ENCODE measurements at regions not wholly inside any gene's neighbourhood (a gene's known extent, or its start where the extent isn't known, plus 50 kb on each side); places are given as distances from the start of the nearest gene placed in this dataset.

GRCh38 chr5:124280079-124280478 lies 466.4 kb downstream of the ZNF608 start:
- no peak overlapping the region for H2AFZ ChIP-seq (ENCODE audit: low read depth, low read length, poor library complexity, severe bottlenecking)
- ChIA-PET POLR2A (no interaction called here), RAD21 (ENCODE audit: low non-redundant PET in 1 of 2, low total read pairs in 2 of 2, uncharacterized antibody in 2 of 2, unreplicated experiment in 2 of 2) (no interaction called here), CTCF (no interaction called here)
- no peaks in the 10 kb centered on the region for H3K9me2 ChIP-seq (ENCODE audit: insufficient read depth)
- no peak for DNase-seq (ENCODE audit: low read depth, low spot score)
- H4K20me1 ChIP-seq (ENCODE audit: insufficient read depth), result no peaks in the 10 kb centered on the region
- H3K9me3 ChIP-seq (ENCODE audit: control insufficient read depth in 1 of 2, insufficient read depth in 1 of 2, low read depth in 1 of 2, low read length in 2 of 2), result no peaks in the 10 kb centered on the region
- intact Hi-C loops (cut with micrococcal nuclease), result no loop called here
- TF ChIP-seq YY1 (IDR thresholded peaks at IDR 0.05; ENCODE audit: extremely low read depth, insufficient replicate concordance, low read depth, low read length) (no peak), TCF7L2 (IDR thresholded peaks at IDR 0.05; ENCODE audit: borderline replicate concordance, extremely low read depth, insufficient read depth, insufficient read length) (no peak), FOSL1 (IDR thresholded peaks at IDR 0.05; ENCODE audit: low read depth) (no peak), RAD21 (IDR thresholded peaks at IDR 0.05; ENCODE audit: low read depth) (no peak)
- TF ChIP-seq, protein P1, sequence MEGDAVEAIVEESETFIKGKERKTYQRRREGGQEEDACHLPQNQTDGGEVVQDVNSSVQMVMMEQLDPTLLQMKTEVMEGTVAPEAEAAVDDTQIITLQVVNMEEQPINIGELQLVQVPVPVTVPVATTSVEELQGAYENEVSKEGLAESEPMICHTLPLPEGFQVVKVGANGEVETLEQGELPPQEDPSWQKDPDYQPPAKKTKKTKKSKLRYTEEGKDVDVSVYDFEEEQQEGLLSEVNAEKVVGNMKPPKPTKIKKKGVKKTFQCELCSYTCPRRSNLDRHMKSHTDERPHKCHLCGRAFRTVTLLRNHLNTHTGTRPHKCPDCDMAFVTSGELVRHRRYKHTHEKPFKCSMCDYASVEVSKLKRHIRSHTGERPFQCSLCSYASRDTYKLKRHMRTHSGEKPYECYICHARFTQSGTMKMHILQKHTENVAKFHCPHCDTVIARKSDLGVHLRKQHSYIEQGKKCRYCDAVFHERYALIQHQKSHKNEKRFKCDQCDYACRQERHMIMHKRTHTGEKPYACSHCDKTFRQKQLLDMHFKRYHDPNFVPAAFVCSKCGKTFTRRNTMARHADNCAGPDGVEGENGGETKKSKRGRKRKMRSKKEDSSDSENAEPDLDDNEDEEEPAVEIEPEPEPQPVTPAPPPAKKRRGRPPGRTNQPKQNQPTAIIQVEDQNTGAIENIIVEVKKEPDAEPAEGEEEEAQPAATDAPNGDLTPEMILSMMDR (IDR thresholded peaks at IDR 0.05 in 2 of 3, conservative IDR thresholded peaks at IDR 0.05 in 1 of 3; ENCODE audit: borderline replicate concordance in 1 of 3, insufficient read depth in 1 of 3, low read depth in 2 of 3, low read length in 2 of 3), result no peak
- no peaks in the 10 kb centered on the region for H3K36me3 ChIP-seq (ENCODE audit: control insufficient read depth in 1 of 2, insufficient read depth in 2 of 2, low read length in 2 of 2)
- no peak overlapping the region for H3K9ac ChIP-seq (ENCODE audit: low read length)
- no peak overlapping the region for H3K4me3 ChIP-seq (replicated peaks in 1 of 2; ENCODE audit: low read depth in 1 of 2, low read length in 2 of 2)
- H3K27ac ChIP-seq (ENCODE audit: low read depth, low read length), result no peak overlapping the region
- no peak for ATAC-seq
- no peaks in the 10 kb centered on the region for H3K4me1 ChIP-seq (ENCODE audit: control insufficient read depth in 1 of 2, insufficient read depth in 2 of 2, low read length in 2 of 2)
- BruUV-seq (replicated peaks), result no TSS peak
- H3K4me2 ChIP-seq (ENCODE audit: low read length), result no peak overlapping the region
- no peaks in the 10 kb centered on the region for H3K27me3 ChIP-seq (ENCODE audit: insufficient read depth, low read length)
- no peaks in the 10 kb centered on the region for H3K79me2 ChIP-seq (ENCODE audit: insufficient read depth, low read length)

GRCh38 chr5:124279146-124279876 lies 467.1 kb downstream of the ZNF608 start:
- DNase-seq (ENCODE audit: low read depth, low spot score) (no peak), ATAC-seq (no peak)
- no peak overlapping the region for H3K9ac ChIP-seq (ENCODE audit: low read length)
- H3K4me1 ChIP-seq (ENCODE audit: control insufficient read depth in 1 of 2, insufficient read depth in 2 of 2, low read length in 2 of 2), result no peaks in the 10 kb centered on the region
- H3K9me2 ChIP-seq (ENCODE audit: insufficient read depth), result no peaks in the 10 kb centered on the region
- no peaks in the 10 kb centered on the region for H3K9me3 ChIP-seq (ENCODE audit: control insufficient read depth in 1 of 2, insufficient read depth in 1 of 2, low read depth in 1 of 2, low read length in 2 of 2)
- no peak overlapping the region for H3K27ac ChIP-seq (ENCODE audit: low read depth, low read length)
- no peaks in the 10 kb centered on the region for H3K36me3 ChIP-seq (ENCODE audit: control insufficient read depth in 1 of 2, insufficient read depth in 2 of 2, low read length in 2 of 2)
- no peaks in the 10 kb centered on the region for H4K20me1 ChIP-seq (ENCODE audit: insufficient read depth)
- CTCF ChIA-PET, result no interaction called here
- RAD21 ChIA-PET (ENCODE audit: low non-redundant PET in 1 of 2, low total read pairs in 2 of 2, uncharacterized antibody in 2 of 2, unreplicated experiment in 2 of 2), result no interaction called here
- H3K4me3 ChIP-seq (replicated peaks in 1 of 2; ENCODE audit: low read depth in 1 of 2, low read length in 2 of 2), result no peak overlapping the region
- intact Hi-C loops (cut with micrococcal nuclease), result no loop called here
- POLR2A ChIA-PET, result no interaction called here
- H3K27me3 ChIP-seq (ENCODE audit: insufficient read depth, low read length), result no peaks in the 10 kb centered on the region
- no TSS peak for BruUV-seq (replicated peaks)
- no peak overlapping the region for H3K4me2 ChIP-seq (ENCODE audit: low read length)
- no peak overlapping the region for H2AFZ ChIP-seq (ENCODE audit: low read depth, low read length, poor library complexity, severe bottlenecking)
- H3K79me2 ChIP-seq (ENCODE audit: insufficient read depth, low read length), result no peaks in the 10 kb centered on the region
- TF ChIP-seq ATF3 (IDR thresholded peaks at IDR 0.05) (no peak), ZNF274 (IDR thresholded peaks at IDR 0.05; ENCODE audit: low read depth, low read length) (no peak), JUND (IDR thresholded peaks at IDR 0.05) (no peak), REST (IDR thresholded peaks at IDR 0.05; ENCODE audit: low read depth) (no peak), SRF (IDR thresholded peaks at IDR 0.05; ENCODE audit: low read depth) (no peak), FOSL1 (IDR thresholded peaks at IDR 0.05; ENCODE audit: low read depth) (no peak)
- TF ChIP-seq, protein P2, sequence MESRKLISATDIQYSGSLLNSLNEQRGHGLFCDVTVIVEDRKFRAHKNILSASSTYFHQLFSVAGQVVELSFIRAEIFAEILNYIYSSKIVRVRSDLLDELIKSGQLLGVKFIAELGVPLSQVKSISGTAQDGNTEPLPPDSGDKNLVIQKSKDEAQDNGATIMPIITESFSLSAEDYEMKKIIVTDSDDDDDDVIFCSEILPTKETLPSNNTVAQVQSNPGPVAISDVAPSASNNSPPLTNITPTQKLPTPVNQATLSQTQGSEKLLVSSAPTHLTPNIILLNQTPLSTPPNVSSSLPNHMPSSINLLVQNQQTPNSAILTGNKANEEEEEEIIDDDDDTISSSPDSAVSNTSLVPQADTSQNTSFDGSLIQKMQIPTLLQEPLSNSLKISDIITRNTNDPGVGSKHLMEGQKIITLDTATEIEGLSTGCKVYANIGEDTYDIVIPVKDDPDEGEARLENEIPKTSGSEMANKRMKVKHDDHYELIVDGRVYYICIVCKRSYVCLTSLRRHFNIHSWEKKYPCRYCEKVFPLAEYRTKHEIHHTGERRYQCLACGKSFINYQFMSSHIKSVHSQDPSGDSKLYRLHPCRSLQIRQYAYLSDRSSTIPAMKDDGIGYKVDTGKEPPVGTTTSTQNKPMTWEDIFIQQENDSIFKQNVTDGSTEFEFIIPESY (IDR thresholded peaks at IDR 0.05; ENCODE audit: extremely low read depth, insufficient replicate concordance, low read length), result no peak

Data from HCT116 (cell line).